SKM-1 treated with dmso at 0.1 percent for 144 hours (cell line): ENCODE measurements at regions not wholly inside any gene's neighbourhood (a gene's known extent, or its start where the extent isn't known, plus 50 kb on each side); places are given as distances from the start of the nearest gene placed in this dataset.
A peak's percentile ranks its signal among the peaks of the same experiment; 100 is the strongest.

Experiments
- DNase-seq: peaks from one replicate; lab custom pipeline; 2025; ENCODE audit not compliant: unreplicated experiment; lab: John Stamatoyannopoulos, UW

- peak; percentile 87 for DNase-seq
Observed at GRCh38 chr18:40852406-40852805, 1102.6 kb upstream of the PIK3C3 start.

GRCh38 chr18:40851014-40851429 lies 1104.0 kb upstream of the PIK3C3 start:
- peak; percentile 81 for DNase-seq

- no peak for DNase-seq
Observed at GRCh38 chr18:40849886-40850285, 1105.1 kb upstream of the PIK3C3 start.

- DNase-seq: no peak
Observed at GRCh38 chr18:40841467-40841866, 1113.6 kb upstream of the PIK3C3 start.

GRCh38 chr18:40841063-40841462 lies 1114.0 kb upstream of the PIK3C3 start:
- DNase-seq: no peak

- no peak for DNase-seq
Observed at GRCh38 chr18:40832362-40832761, 1122.7 kb upstream of the PIK3C3 start.

- DNase-seq: no peak
Observed at GRCh38 chr18:40824291-40824690, 1130.7 kb upstream of the PIK3C3 start.

- no peak for DNase-seq
Observed at GRCh38 chr18:40821596-40822243, 1133.3 kb upstream of the PIK3C3 start.

GRCh38 chr18:40812981-40813515 lies 1142.0 kb upstream of the PIK3C3 start:
- no peak for DNase-seq

GRCh38 chr18:40810372-40810771 lies 1144.7 kb upstream of the PIK3C3 start:
- DNase-seq: no peak

GRCh38 chr18:40789286-40789685 lies 1165.7 kb upstream of the PIK3C3 start:
- no peak for DNase-seq

- no peak for DNase-seq
Observed at GRCh38 chr18:40782453-40783130, 1172.4 kb upstream of the PIK3C3 start.

GRCh38 chr18:40769786-40770185 lies 1185.2 kb upstream of the PIK3C3 start:
- no peak for DNase-seq

GRCh38 chr18:40760251-40760650 lies 1194.8 kb upstream of the PIK3C3 start:
- no peak for DNase-seq

- DNase-seq: no peak
Observed at GRCh38 chr18:40754477-40754876, 1200.6 kb upstream of the PIK3C3 start.

- DNase-seq: no peak
Observed at GRCh38 chr18:40752316-40752715, 1202.7 kb upstream of the PIK3C3 start.

GRCh38 chr18:40751186-40751585 lies 1203.8 kb upstream of the PIK3C3 start:
- DNase-seq: no peak

GRCh38 chr18:40739029-40739428 lies 1216.0 kb upstream of the PIK3C3 start:
- DNase-seq: no peak

- no peak for DNase-seq
Observed at GRCh38 chr18:40738321-40738880, 1216.6 kb upstream of the PIK3C3 start.

- no peak for DNase-seq
Observed at GRCh38 chr18:40708726-40709125, 1246.3 kb upstream of the PIK3C3 start.

GRCh38 chr18:40707797-40708196 lies 1247.2 kb upstream of the PIK3C3 start:
- DNase-seq: no peak

- DNase-seq: no peak
Observed at GRCh38 chr18:40698129-40698528, 1256.9 kb upstream of the PIK3C3 start.
